MM.1S (cell line): ENCODE measurements at regions not wholly inside any gene's neighbourhood (a gene's known extent, or its start where the extent isn't known, plus 50 kb on each side); places are given as distances from the start of the nearest gene placed in this dataset.

ENCODE experiments used
- DNase-seq: peaks from one replicate; pipeline ENCODE4 v3.0.0-alpha.2; 2015
- H2AFZ ChIP-seq: fragments of 300-600 bp; sonication (generic); 2 replicates; pipeline ENCODE4 v1.6.0; 2016; ENCODE audit warnings: antibody characterized with exemption, low read length
- H3F3A ChIP-seq: fragments of 300-600 bp; sonication (generic); 2 replicates; pipeline ENCODE4 v1.6.1; 2016; ENCODE audit warnings: mild to moderate bottlenecking, antibody characterized with exemption, low read length, moderate library complexity, mixed read lengths; ENCODE audit not compliant: insufficient read depth
- H3K27ac ChIP-seq: fragments of 300-600 bp; sonication (generic); 2 replicates; pipeline ENCODE4 v1.5.1; 2016; ENCODE audit warnings: mild to moderate bottlenecking, low read length
- H3K27me3 ChIP-seq: fragments of 300-600 bp; sonication (generic); replicated peaks from 2 replicates; pipeline ENCODE4 v1.6.0; 2016; ENCODE audit warnings: low read length; ENCODE audit not compliant: insufficient read depth
- H3K36me3 ChIP-seq: fragments of 300-600 bp; sonication (generic); replicated peaks from 2 replicates; pipeline ENCODE4 v1.6.1; 2016; ENCODE audit warnings: mild to moderate bottlenecking, low read length, mixed read lengths; ENCODE audit not compliant: insufficient read depth
- H3K4me1 ChIP-seq: fragments of 300-600 bp; sonication (generic); 2 replicates; pipeline ENCODE4 v1.6.1; 2016; ENCODE audit warnings: low read length, mixed read lengths
- H3K4me2 ChIP-seq: fragments of 300-600 bp; sonication (generic); 2 replicates; pipeline ENCODE4 v1.6.0; 2016; ENCODE audit warnings: low read depth, low read length
- H3K4me3 ChIP-seq: fragments of 300-600 bp; sonication (generic); 2 replicates; pipeline ENCODE4 v1.5.1; 2016; ENCODE audit warnings: low read length, mixed read lengths
- H3K79me2 ChIP-seq: fragments of 300-600 bp; sonication (generic); 2 replicates; pipeline ENCODE4 v1.6.1; 2016; ENCODE audit warnings: mixed run types, low read length, mixed read lengths
- H3K9ac ChIP-seq: fragments of 300-600 bp; sonication (generic); 2 replicates; pipeline ENCODE4 v1.6.1; 2016; ENCODE audit warnings: low read length, mixed read lengths
- H3K9me2 ChIP-seq: fragments of 300-600 bp; sonication (generic); replicated peaks from 2 replicates; pipeline ENCODE4 v1.6.1; 2016; ENCODE audit warnings: mild to moderate bottlenecking, low read length, mixed read lengths; ENCODE audit not compliant: insufficient read depth
- H3K9me3 ChIP-seq: fragments of 300-600 bp; sonication (generic); replicated peaks from 2 replicates; pipeline ENCODE4 v1.6.1; 2016; ENCODE audit warnings: mild to moderate bottlenecking, low read length, mixed read lengths; ENCODE audit not compliant: insufficient read depth
- H4K20me1 ChIP-seq: fragments of 300-600 bp; sonication (generic); 2 replicates; pipeline ENCODE4 v1.6.1; 2016; ENCODE audit warnings: mild to moderate bottlenecking, low read length, moderate library complexity, mixed read lengths; ENCODE audit not compliant: insufficient read depth
- CTCF ChIP-seq: fragments of 300-600 bp; sonication (generic); IDR thresholded peaks from 2 replicates; pipeline ENCODE4 v1.5.1; 2016; ENCODE audit warnings: antibody characterized with exemption, low read length, mixed read lengths
- EZH2 ChIP-seq: fragments of 300-600 bp; sonication (generic); optimal IDR thresholded peaks from 2 replicates; pipeline ENCODE3; 2017; ENCODE audit warnings: low read depth, mild to moderate bottlenecking, antibody characterized with exemption, low read length, mixed read lengths
- EZH2phosphoT487 ChIP-seq: fragments of 300-600 bp; sonication (generic); IDR thresholded peaks from 2 replicates; pipeline ENCODE4 v1.6.1; 2018; ENCODE audit warnings: antibody characterized with exemption, low read length

- Histone ChIP-seq H3K79me2 (no peaks in the 10 kb centered on the region), H3K4me3 (no peak overlapping the region), H3K36me3 (no peaks in the 10 kb centered on the region), H4K20me1 (no peaks in the 10 kb centered on the region), H3K9ac (no peak overlapping the region), H3K27me3 (no peaks in the 10 kb centered on the region), H3K4me2 (no peak overlapping the region), H2AFZ (no peak overlapping the region), H3F3A (no peaks in the 10 kb centered on the region), H3K9me3 (no peaks in the 10 kb centered on the region), H3K9me2 (no peaks in the 10 kb centered on the region), H3K27ac (no peak overlapping the region), H3K4me1 (no peaks in the 10 kb centered on the region)
- no peak for DNase-seq
- TF ChIP-seq EZH2, result no peak
- TF ChIP-seq EZH2phosphoT487, result no peak
- TF ChIP-seq CTCF, result no peak
Observed at GRCh38 chr9:1598270-1598669, 416.9 kb upstream of the SMARCA2 start.

GRCh38 chr9:1599961-1600360 is 415.2 kb upstream of the SMARCA2 start:
- no peak overlapping the region for H2AFZ ChIP-seq
- no peak overlapping the region for H3K9ac ChIP-seq
- DNase-seq, result no peak
- no peaks in the 10 kb centered on the region for H3K79me2 ChIP-seq
- no peaks in the 10 kb centered on the region for H3K9me2 ChIP-seq
- no peak for TF ChIP-seq EZH2phosphoT487
- TF ChIP-seq CTCF, result no peak
- no peak for TF ChIP-seq EZH2
- no peaks in the 10 kb centered on the region for H3K36me3 ChIP-seq
- H4K20me1 ChIP-seq, result no peaks in the 10 kb centered on the region
- H3F3A ChIP-seq, result no peaks in the 10 kb centered on the region
- H3K9me3 ChIP-seq, result no peaks in the 10 kb centered on the region
- no peaks in the 10 kb centered on the region for H3K27me3 ChIP-seq
- H3K4me1 ChIP-seq, result no peaks in the 10 kb centered on the region
- no peak overlapping the region for H3K27ac ChIP-seq
- H3K4me3 ChIP-seq, result no peak overlapping the region
- H3K4me2 ChIP-seq, result no peak overlapping the region

- H4K20me1 ChIP-seq, result no peaks in the 10 kb centered on the region
Observed at GRCh38 chr9:1604942-1605560, 410.1 kb upstream of the SMARCA2 start.

More at GRCh38 chr9:1604942-1605560, 410.1 kb upstream of the SMARCA2 start:
- no peak overlapping the region for H2AFZ ChIP-seq
- H3K9me3 ChIP-seq, result no peaks in the 10 kb centered on the region
- no peak overlapping the region for H3K27ac ChIP-seq
- no peaks in the 10 kb centered on the region for H3K4me1 ChIP-seq
- no peaks in the 10 kb centered on the region for H3K9me2 ChIP-seq
- DNase-seq, result peak; percentile 53
- H3F3A ChIP-seq, result no peaks in the 10 kb centered on the region
- H3K36me3 ChIP-seq, result no peaks in the 10 kb centered on the region
- no peak overlapping the region for H3K4me3 ChIP-seq
- H3K27me3 ChIP-seq, result no peaks in the 10 kb centered on the region
- no peaks in the 10 kb centered on the region for H3K79me2 ChIP-seq
- no peak overlapping the region for H3K9ac ChIP-seq
- H3K4me2 ChIP-seq, result no peak overlapping the region
- TF ChIP-seq EZH2 (no peak), EZH2phosphoT487 (no peak), CTCF (peak; percentile 71)
